DOHH2 (cell line): ENCODE measurements at regions not wholly inside any gene's neighbourhood (a gene's known extent, or its start where the extent isn't known, plus 50 kb on each side); places are given as distances from the start of the nearest gene placed in this dataset.

Source experiments
- CTCF ChIP-seq: fragments of 200-600 bp; sonication (generic); IDR thresholded peaks from one replicate; pipeline ENCODE4 v1.5.1; 2014; ENCODE audit warnings: antibody characterized with exemption, mild to moderate bottlenecking, low read depth, low read length; ENCODE audit not compliant: poor library complexity, severe bottlenecking
- EZH2phosphoT487 ChIP-seq: fragments of 200-600 bp; sonication (generic); IDR thresholded peaks from 2 replicates; pipeline ENCODE4 v1.6.1; 2017; ENCODE audit warnings: borderline replicate concordance, mild to moderate bottlenecking, antibody characterized with exemption, low read length, moderate library complexity, mixed read lengths

DNA sequence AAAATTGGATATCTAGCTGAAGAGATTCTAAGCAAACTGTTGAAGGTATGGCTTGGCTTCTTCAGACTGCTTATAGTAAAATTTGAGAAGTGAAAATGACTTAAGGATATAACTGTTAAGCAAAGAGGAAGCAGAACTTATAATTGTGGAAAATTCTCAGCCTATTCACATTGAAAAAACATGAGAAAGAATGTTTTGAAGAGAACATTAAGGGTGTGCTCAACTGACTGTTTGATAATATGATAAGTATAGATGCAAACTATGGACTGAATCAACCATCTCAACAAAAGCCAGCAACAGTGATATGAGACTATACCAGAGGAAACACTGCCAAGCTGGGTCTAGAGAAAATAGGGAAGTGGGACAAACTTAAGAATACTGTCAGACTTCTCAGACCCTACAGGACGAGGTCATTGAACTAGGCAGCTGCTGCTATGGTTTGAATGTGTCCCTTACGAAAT is 133.1 kb upstream of the PPP1R3A start:
- no peak for TF ChIP-seq CTCF
- no peak for TF ChIP-seq EZH2phosphoT487
